ENCODE measurements at regions not wholly inside any gene's neighbourhood (a gene's known extent, or its start where the extent isn't known, plus 50 kb on each side); places are given as distances from the start of the nearest gene placed in this dataset.
A peak's percentile ranks its signal among the peaks of the same experiment; 100 is the strongest.

DNA sequence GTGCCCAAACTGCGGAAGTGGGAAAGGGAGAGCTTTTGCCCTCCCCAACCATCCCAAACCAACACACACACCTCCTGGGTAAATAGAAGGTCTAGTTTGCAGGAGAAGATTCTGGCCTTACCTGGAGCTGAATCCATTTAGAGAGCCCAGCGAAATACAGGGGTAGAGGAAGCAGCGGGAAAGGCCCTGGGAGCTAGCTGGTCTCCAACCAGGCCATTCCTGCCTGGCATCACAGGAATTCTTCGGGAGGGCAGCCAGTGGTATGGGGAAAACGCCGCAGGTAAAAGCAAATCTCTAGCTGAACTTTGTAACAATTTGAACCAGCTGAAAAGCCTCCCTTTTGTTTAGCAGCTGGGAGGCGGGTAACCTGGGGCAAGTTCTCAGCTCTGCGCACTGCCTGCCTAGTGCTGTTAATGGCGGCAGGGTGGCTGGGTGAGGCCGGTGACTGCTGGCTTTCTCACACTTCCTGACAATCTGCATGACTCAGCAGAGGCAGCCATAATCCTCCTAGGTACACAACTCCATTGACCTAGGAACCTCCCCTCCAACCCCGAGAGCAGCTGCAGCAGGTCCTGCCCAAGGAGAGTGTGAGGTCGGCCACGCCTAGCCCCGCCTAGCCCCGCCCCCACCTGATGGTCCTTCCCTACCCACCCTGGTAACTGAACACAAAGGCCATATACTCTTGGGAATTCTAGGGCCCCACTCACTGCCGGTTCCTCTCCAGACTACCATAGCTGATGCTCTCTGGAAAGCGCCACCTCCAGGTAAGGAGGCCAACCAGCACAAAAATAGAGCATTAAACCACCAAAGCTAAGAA, 483.8 kb upstream of the REG3G start (continued):
- TF ChIP-seq, protein P1, sequence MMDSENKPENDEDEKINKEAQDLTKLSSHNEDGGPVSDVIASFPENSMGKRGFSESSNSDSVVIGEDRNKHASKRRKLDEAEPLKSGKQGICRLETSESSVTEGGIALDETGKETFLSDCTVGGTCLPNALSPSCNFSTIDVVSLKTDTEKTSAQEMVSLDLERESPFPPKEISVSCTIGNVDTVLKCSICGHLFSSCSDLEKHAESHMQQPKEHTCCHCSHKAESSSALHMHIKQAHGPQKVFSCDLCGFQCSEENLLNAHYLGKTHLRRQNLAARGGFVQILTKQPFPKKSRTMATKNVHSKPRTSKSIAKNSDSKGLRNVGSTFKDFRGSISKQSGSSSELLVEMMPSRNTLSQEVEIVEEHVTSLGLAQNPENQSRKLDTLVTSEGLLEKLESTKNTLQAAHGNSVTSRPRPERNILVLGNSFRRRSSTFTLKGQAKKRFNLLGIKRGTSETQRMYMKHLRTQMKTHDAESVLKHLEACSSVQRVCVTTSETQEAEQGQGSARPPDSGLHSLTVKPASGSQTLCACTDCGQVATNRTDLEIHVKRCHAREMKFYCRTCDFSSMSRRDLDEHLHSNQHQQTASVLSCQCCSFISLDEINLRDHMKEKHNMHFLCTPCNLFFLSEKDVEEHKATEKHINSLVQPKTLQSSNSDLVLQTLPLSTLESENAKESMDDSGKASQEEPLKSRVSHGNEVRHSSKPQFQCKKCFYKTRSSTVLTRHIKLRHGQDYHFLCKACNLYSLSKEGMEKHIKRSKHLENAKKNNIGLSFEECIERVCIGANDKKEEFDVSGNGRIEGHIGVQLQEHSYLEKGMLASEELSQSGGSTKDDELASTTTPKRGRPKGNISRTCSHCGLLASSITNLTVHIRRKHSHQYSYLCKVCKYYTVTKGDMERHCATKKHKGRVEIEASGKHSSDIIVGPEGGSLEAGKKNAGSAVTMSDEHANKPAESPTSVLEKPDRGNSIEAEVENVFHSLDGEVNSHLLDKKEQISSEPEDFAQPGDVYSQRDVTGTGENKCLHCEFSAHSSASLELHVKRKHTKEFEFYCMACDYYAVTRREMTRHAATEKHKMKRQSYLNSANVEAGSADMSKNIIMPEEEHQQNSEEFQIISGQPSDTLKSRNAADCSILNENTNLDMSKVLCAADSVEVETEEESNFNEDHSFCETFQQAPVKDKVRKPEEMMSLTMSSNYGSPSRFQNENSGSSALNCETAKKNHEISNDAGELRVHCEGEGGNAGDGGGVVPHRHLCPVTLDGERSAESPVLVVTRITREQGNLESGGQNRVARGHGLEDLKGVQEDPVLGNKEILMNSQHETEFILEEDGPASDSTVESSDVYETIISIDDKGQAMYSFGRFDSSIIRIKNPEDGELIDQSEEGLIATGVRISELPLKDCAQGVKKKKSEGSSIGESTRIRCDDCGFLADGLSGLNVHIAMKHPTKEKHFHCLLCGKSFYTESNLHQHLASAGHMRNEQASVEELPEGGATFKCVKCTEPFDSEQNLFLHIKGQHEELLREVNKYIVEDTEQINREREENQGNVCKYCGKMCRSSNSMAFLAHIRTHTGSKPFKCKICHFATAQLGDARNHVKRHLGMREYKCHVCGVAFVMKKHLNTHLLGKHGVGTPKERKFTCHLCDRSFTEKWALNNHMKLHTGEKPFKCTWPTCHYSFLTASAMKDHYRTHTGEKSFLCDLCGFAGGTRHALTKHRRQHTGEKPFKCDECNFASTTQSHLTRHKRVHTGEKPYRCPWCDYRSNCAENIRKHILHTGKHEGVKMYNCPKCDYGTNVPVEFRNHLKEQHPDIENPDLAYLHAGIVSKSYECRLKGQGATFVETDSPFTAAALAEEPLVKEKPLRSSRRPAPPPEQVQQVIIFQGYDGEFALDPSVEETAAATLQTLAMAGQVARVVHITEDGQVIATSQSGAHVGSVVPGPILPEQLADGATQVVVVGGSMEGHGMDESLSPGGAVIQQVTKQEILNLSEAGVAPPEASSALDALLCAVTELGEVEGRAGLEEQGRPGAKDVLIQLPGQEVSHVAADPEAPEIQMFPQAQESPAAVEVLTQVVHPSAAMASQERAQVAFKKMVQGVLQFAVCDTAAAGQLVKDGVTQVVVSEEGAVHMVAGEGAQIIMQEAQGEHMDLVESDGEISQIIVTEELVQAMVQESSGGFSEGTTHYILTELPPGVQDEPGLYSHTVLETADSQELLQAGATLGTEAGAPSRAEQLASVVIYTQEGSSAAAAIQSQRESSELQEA (CRISPR knock-in tag; IDR thresholded peaks at IDR 0.05; ENCODE audit: not compliant biosample characterization) = peak; percentile 30
- TF ChIP-seq, protein P2, sequence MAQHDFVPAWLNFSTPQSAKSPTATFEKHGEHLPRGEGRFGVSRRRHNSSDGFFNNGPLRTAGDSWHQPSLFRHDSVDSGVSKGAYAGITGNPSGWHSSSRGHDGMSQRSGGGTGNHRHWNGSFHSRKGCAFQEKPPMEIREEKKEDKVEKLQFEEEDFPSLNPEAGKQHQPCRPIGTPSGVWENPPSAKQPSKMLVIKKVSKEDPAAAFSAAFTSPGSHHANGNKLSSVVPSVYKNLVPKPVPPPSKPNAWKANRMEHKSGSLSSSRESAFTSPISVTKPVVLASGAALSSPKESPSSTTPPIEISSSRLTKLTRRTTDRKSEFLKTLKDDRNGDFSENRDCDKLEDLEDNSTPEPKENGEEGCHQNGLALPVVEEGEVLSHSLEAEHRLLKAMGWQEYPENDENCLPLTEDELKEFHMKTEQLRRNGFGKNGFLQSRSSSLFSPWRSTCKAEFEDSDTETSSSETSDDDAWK (CRISPR knock-in tag; IDR thresholded peaks at IDR 0.05) = no peak
- no peak for TF ChIP-seq NAIF1 (CRISPR knock-in tag; IDR thresholded peaks at IDR 0.05; ENCODE audit: borderline replicate concordance)
- no peak for TF ChIP-seq SETDB1 (CRISPR knock-in tag; IDR thresholded peaks at IDR 0.05; ENCODE audit: borderline replicate concordance)
- peak; percentile 75; the same call in 1 of the 2 replicates for TF ChIP-seq MAF1 (CRISPR knock-in tag; IDR thresholded peaks at IDR 0.05; ENCODE audit: borderline replicate concordance)
- no peak for TF ChIP-seq REL (CRISPR knock-in tag; conservative IDR thresholded peaks at IDR 0.05)
- peak; percentile 89; the same call in 1 of the 2 replicates for TF ChIP-seq REPIN1 (CRISPR knock-in tag; IDR thresholded peaks at IDR 0.05; ENCODE audit: borderline replicate concordance, low read depth)
- TF ChIP-seq ZNF766 (CRISPR knock-in tag; IDR thresholded peaks at IDR 0.05; ENCODE audit: borderline replicate concordance) = no peak; the same call in 1 of the 2 replicates
- TF ChIP-seq ZMYM2 (CRISPR knock-in tag; IDR thresholded peaks at IDR 0.05) = peak; percentile 80; the same call in 1 of the 2 replicates
- TF ChIP-seq, protein P3, sequence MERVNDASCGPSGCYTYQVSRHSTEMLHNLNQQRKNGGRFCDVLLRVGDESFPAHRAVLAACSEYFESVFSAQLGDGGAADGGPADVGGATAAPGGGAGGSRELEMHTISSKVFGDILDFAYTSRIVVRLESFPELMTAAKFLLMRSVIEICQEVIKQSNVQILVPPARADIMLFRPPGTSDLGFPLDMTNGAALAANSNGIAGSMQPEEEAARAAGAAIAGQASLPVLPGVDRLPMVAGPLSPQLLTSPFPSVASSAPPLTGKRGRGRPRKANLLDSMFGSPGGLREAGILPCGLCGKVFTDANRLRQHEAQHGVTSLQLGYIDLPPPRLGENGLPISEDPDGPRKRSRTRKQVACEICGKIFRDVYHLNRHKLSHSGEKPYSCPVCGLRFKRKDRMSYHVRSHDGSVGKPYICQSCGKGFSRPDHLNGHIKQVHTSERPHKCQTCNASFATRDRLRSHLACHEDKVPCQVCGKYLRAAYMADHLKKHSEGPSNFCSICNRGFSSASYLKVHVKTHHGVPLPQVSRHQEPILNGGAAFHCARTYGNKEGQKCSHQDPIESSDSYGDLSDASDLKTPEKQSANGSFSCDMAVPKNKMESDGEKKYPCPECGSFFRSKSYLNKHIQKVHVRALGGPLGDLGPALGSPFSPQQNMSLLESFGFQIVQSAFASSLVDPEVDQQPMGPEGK (CRISPR knock-in tag; IDR thresholded peaks at IDR 0.05) = peak; percentile 75
- no peak for TF ChIP-seq SRSF9 (IDR thresholded peaks at IDR 0.05; ENCODE audit: borderline replicate concordance, insufficient read depth, low read depth, low read length, poor library complexity, severe bottlenecking)
- TF ChIP-seq ZZZ3 (CRISPR knock-in tag; IDR thresholded peaks at IDR 0.05; ENCODE audit: borderline replicate concordance) = peak; percentile 80; the same call in 1 of the 2 replicates
- peak; percentile 65 for TF ChIP-seq ISL2 (CRISPR knock-in tag; IDR thresholded peaks at IDR 0.05)
- 0 out of 2 replicates have a peak, but pooled peaks have one; percentile 71 for TF ChIP-seq ZNF337 (CRISPR knock-in tag; IDR thresholded peaks at IDR 0.05; ENCODE audit: borderline replicate concordance, low read depth)

Measured in HepG2 (cell line).